Gastroesophageal sphincter (tissue), 3 donors: ENCODE measurements at regions not wholly inside any gene's neighbourhood (a gene's known extent, or its start where the extent isn't known, plus 50 kb on each side); places are given as distances from the start of the nearest gene placed in this dataset.

ENCODE experiments used
- CTCF ChIP-seq, 4 experiments: fragments of 200-600 bp in 2 of 4; fragments of 450-650 bp in 2 of 4; sonication (generic) in 1 of 4; IDR thresholded peaks; one replicate each; pipeline ENCODE4 v1.5.1; 2017 to 2019; ENCODE audit warnings: antibody characterized with exemption in 4 of 4, mild to moderate bottlenecking in 2 of 4, moderate library complexity in 2 of 4
- POLR2A ChIP-seq, 2 donors: fragments of 450-650 bp; IDR thresholded peaks; one replicate each; pipeline ENCODE4 v1.6.1; 2017; ENCODE audit warnings: antibody characterized with exemption in 2 of 2, mild to moderate bottlenecking in 2 of 2, moderate library complexity in 1 of 2
- POLR2AphosphoS5 ChIP-seq: sonication (generic); formaldehyde crosslinking; IDR thresholded peaks from one replicate; pipeline ENCODE4 v1.6.1; 2017; ENCODE audit warnings: antibody characterized with exemption

DNA sequence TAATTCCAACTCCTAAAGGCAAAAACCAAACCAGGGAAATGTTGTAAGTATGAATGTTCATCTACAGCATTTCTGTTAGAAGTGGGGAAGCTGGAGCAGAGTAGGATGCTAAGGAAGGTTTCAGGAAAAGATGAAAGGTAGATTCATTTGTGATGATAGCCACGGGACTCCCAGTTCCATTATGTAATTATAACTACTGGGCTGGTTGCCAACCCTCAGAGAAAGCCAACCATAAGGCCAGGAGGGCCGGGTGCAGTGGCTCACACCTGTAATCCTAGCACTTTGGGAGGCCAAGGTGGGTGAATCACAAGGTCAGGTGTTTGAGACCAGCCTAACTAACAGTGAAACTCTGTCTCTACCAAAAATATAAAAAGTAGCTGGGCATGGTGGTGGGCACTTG, 288.9 kb upstream of the ETAA1 start:
- no peak for TF ChIP-seq POLR2A (IDR thresholded peaks at IDR 0.05)
- TF ChIP-seq POLR2AphosphoS5, result no peak
- TF ChIP-seq CTCF (IDR thresholded peaks at IDR 0.05), result no peak
